Activated gamma-delta T cell treated with Interleukin-2 at 50 U/mL for 16 hours (primary cell): ENCODE measurements at regions not wholly inside any gene's neighbourhood (a gene's known extent, or its start where the extent isn't known, plus 50 kb on each side); places are given as distances from the start of the nearest gene placed in this dataset.

Experiments
- DNase-seq: peaks from one replicate; pipeline ENCODE4 v3.0.0-alpha.2; 2020

- no peak for DNase-seq
Measured at GRCh38 chr14:95466506-95466905, 49.9 kb downstream of the SYNE3 start.

GRCh38 chr14:95465936-95466335 lies 50.5 kb downstream of the SYNE3 start:
- no peak for DNase-seq

GRCh38 chr14:95465358-95465757 lies 51.1 kb downstream of the SYNE3 start:
- DNase-seq = no peak

- no peak for DNase-seq
Measured at GRCh38 chr14:95464514-95464913, 51.9 kb downstream of the SYNE3 start.

- no peak for DNase-seq
Measured at GRCh38 chr14:95464103-95464502, 52.3 kb downstream of the SYNE3 start.

- peak; percentile 48 for DNase-seq
Measured at GRCh38 chr14:95463171-95463901, 53.1 kb downstream of the SYNE3 start.

- no peak for DNase-seq
Measured at GRCh38 chr14:95462491-95462890, 54.0 kb downstream of the SYNE3 start.

GRCh38 chr14:95460647-95461478 lies 55.6 kb downstream of the SYNE3 start:
- no peak for DNase-seq

- DNase-seq = no peak
Measured at GRCh38 chr14:95458906-95459305, 57.5 kb downstream of the SYNE3 start.

- no peak for DNase-seq
Measured at GRCh38 chr14:95458459-95458858, 58.0 kb downstream of the SYNE3 start.

- DNase-seq = no peak
Measured at GRCh38 chr14:95456281-95456680, 60.2 kb downstream of the SYNE3 start.

- no peak for DNase-seq
Measured at GRCh38 chr14:95455246-95455645, 61.2 kb downstream of the SYNE3 start.

GRCh38 chr14:95453713-95453980 lies 62.8 kb downstream of the SYNE3 start:
- no peak for DNase-seq

- no peak for DNase-seq
Measured at GRCh38 chr14:95452893-95453712, 63.3 kb downstream of the SYNE3 start.

- no peak for DNase-seq
Measured at GRCh38 chr14:95452176-95452892, 64.1 kb downstream of the SYNE3 start.

GRCh38 chr14:95449131-95449530 lies 67.3 kb downstream of the SYNE3 start:
- DNase-seq = no peak

GRCh38 chr14:95446470-95446869 lies 70.0 kb downstream of the SYNE3 start:
- DNase-seq = no peak

- no peak for DNase-seq
Measured at GRCh38 chr14:95445676-95446075, 70.8 kb downstream of the SYNE3 start.

GRCh38 chr14:95445161-95445560 lies 71.3 kb downstream of the SYNE3 start:
- no peak for DNase-seq

GRCh38 chr14:95444132-95445129 lies 72.0 kb downstream of the SYNE3 start:
- no peak for DNase-seq

GRCh38 chr14:95442633-95443021 lies 73.8 kb downstream of the SYNE3 start:
- peak; percentile 76 for DNase-seq
